ENCODE measurements at regions not wholly inside any gene's neighbourhood (a gene's known extent, or its start where the extent isn't known, plus 50 kb on each side); places are given as distances from the start of the nearest gene placed in this dataset.

DNA sequence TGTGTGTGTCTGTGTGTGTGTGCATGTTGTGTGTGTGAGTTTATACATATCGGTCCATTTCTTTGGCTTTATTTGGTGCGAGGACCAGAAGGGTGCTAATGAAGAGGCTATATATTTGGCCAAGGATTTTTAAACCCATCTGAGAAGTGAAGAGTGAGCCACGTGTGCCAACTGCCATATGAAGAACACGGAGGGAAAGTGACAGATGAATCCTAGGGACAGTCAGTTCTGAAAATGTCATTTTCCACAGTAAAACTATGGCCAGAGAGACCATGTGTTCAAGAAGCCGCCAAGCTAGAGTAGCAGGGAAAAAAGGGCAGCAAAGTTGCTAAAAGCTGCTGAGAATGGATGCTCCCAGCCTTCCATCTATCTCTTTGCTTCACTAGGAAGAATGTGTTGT is 297.3 kb upstream of the LMCD1 start:
- Histone ChIP-seq H3K4me3 (ENCODE audit: low read length) (no peak overlapping the region), H3K27me3 (ENCODE audit: control insufficient read depth, insufficient read depth, low read length) (no peaks in the 10 kb centered on the region), H3K4me2 (ENCODE audit: low read length) (no peak overlapping the region), H3K36me3 (ENCODE audit: insufficient read depth, low read length) (no peaks in the 10 kb centered on the region), H3K4me1 (ENCODE audit: control insufficient read depth, insufficient read depth, low read length) (no peaks in the 10 kb centered on the region), H3K9ac (ENCODE audit: low read depth, low read length) (no peak overlapping the region), H3K9me3 (replicated peaks; ENCODE audit: low read length) (no peaks in the 10 kb centered on the region)

DNA sequence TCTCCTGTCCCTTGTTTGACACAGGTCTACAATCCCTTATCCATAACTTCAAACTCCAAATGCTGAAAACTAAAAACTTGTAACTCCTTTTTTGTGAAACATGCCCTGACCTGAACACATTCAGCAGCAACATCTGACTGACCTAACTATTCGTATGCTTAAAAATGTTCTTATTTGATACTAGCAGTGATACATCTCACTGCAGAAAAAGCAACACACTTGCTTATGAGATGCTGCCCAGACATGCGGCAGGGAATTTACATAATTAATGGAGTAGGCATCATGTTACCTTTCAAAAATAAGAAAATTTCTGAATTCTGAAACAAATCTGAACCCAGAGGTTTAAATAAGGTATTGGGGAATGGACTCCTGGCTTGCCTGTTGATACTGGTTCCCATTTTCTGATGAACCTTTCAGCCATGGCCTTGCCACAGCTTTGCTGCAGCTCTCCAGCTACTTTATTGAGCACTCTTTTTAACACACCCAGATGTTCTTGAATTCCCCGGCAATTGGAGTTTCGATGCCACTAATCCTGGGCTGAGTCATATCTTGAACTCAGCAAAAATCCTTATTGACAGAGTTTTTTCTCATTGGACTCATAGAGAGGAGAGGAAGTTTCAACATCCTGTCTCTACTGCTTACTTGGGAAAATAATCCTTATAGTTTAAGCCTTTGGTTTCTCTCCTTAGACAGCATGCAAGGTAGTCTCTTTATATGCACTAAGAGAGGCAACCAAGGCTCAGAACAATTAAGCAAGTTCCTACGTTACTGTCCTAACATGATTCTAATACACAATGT is 296.6 kb upstream of the LMCD1 start:
- Histone ChIP-seq H3K4me1 (ENCODE audit: control insufficient read depth, insufficient read depth, low read length) (no peaks in the 10 kb centered on the region), H3K9ac (ENCODE audit: low read depth, low read length) (no peak overlapping the region), H3K36me3 (ENCODE audit: insufficient read depth, low read length) (no peaks in the 10 kb centered on the region), H3K4me3 (ENCODE audit: low read length) (no peak overlapping the region), H3K4me2 (ENCODE audit: low read length) (no peak overlapping the region), H3K27me3 (ENCODE audit: control insufficient read depth, insufficient read depth, low read length) (no peaks in the 10 kb centered on the region), H3K9me3 (replicated peaks; ENCODE audit: low read length) (no peaks in the 10 kb centered on the region)

DNA sequence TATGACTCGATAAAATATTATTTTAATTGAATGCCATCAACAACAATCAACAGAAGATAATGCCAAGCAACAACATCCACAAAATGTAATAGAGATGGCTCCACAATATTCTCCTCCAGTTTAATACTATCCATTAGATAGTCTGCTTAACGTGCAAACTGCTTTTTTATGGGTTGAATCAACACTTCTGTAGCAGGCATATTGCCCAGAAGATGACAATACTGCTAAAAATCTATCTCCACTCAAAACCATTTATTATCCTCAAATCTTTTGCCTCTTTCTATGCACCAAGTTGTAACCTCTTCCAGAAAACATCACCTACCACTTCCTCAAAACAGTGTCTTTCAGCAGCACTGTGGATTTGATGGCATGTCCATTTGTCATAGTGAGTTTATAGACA is 295.7 kb upstream of the LMCD1 start:
- Histone ChIP-seq H3K4me3 (ENCODE audit: low read length) (no peak overlapping the region), H3K9me3 (replicated peaks; ENCODE audit: low read length) (no peaks in the 10 kb centered on the region), H3K4me1 (ENCODE audit: control insufficient read depth, insufficient read depth, low read length) (peaks cover 6% of the 10 kb centered on the region), H3K36me3 (ENCODE audit: insufficient read depth, low read length) (no peaks in the 10 kb centered on the region), H3K4me2 (ENCODE audit: low read length) (no peak overlapping the region), H3K9ac (ENCODE audit: low read depth, low read length) (no peak overlapping the region), H3K27me3 (ENCODE audit: control insufficient read depth, insufficient read depth, low read length) (no peaks in the 10 kb centered on the region)

DNA sequence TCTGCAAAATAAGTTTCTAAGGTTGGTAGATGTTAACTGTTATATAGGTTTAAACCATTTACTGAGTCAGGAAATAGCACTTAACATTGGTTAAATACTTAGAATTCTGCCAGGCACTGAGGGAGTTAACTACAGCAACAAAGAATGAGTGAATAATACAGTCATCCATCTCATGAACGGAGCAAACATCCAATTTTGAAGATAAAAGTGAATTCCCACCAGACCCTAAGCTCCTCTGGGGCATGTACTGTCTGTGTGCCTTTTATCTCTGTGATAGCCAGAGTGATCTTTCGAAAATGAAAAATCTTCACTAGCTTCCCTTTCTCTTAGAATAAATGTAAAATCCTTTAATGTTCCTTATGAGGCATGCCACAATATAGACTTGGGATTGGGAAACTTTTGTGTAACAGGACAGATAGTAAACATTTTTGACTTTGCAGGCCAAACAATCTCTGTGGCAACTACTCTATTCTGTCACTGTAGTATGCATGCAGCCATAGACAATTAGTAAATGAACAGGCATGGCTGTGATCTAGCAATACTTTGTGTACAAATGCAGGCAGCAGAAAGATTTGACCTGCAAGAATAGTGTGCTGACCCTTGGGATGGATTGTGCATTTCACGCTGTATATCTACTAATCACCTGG is 294.5 kb upstream of the LMCD1 start:
- H3K4me3 ChIP-seq (ENCODE audit: low read length), result no peak overlapping the region
- no peak overlapping the region for H3K4me2 ChIP-seq (ENCODE audit: low read length)
- H3K36me3 ChIP-seq (ENCODE audit: insufficient read depth, low read length), result no peaks in the 10 kb centered on the region
- H3K9ac ChIP-seq (ENCODE audit: low read depth, low read length), result no peak overlapping the region
- H3K4me1 ChIP-seq (ENCODE audit: control insufficient read depth, insufficient read depth, low read length), result peaks cover 14% of the 10 kb centered on the region
- H3K9me3 ChIP-seq (replicated peaks; ENCODE audit: low read length), result no peaks in the 10 kb centered on the region
- no peaks in the 10 kb centered on the region for H3K27me3 ChIP-seq (ENCODE audit: control insufficient read depth, insufficient read depth, low read length)

DNA sequence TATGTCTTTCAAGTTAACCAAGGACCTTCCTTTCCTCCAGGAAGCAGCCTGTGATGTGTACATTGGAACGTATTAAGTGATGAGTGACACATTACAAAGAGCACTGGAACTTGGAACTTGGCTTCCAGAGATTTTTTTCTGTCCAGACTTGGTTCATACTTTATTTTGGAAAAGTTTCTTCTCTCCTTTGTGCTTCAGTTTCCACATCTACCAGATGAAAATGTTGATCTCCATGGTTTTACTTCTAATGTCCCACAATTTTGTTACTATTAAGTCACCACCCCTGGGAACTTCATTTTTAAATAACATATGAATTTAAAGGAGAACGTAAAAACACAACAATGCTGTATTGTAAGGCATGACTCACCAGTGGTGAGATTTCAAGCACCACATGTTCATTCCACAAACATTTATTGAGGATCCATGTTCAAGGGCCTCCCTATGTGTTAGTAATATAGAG is 290.7 kb upstream of the LMCD1 start:
- H3K27me3 ChIP-seq (ENCODE audit: control insufficient read depth, insufficient read depth, low read length), result no peaks in the 10 kb centered on the region
- H3K4me3 ChIP-seq (ENCODE audit: low read length), result no peak overlapping the region
- peaks cover 14% of the 10 kb centered on the region for H3K4me1 ChIP-seq (ENCODE audit: control insufficient read depth, insufficient read depth, low read length)
- no peaks in the 10 kb centered on the region for H3K36me3 ChIP-seq (ENCODE audit: insufficient read depth, low read length)
- peak overlapping the region; percentile 13 for H3K4me2 ChIP-seq (ENCODE audit: low read length)
- no peaks in the 10 kb centered on the region for H3K9me3 ChIP-seq (replicated peaks; ENCODE audit: low read length)
- H3K9ac ChIP-seq (ENCODE audit: low read depth, low read length), result no peak overlapping the region

DNA sequence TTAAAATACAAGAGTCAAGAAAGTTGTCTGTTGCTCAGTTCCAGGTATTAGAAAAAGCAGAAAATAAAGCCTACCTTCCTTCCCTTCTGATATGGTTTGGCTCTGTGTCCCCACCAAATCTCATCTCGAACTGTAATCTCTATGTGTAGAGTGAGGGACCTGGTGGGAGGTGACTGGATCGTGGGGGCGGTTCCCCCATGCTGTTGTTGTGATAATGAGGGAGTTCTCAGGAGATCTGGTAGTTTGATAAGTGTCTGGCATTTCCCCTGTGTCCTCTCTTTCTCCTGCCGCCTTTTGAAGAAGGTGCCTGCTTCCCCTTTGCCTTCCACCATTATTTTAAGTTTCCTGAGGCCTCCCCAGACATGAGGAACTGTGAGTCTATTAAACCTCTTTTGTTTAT is 288.8 kb upstream of the LMCD1 start:
- Histone ChIP-seq H3K4me1 (ENCODE audit: control insufficient read depth, insufficient read depth, low read length) (peaks cover 14% of the 10 kb centered on the region), H3K9me3 (replicated peaks; ENCODE audit: low read length) (no peaks in the 10 kb centered on the region), H3K4me3 (ENCODE audit: low read length) (no peak overlapping the region), H3K27me3 (ENCODE audit: control insufficient read depth, insufficient read depth, low read length) (no peaks in the 10 kb centered on the region), H3K4me2 (ENCODE audit: low read length) (no peak overlapping the region), H3K36me3 (ENCODE audit: insufficient read depth, low read length) (no peaks in the 10 kb centered on the region), H3K9ac (ENCODE audit: low read depth, low read length) (no peak overlapping the region)

DNA sequence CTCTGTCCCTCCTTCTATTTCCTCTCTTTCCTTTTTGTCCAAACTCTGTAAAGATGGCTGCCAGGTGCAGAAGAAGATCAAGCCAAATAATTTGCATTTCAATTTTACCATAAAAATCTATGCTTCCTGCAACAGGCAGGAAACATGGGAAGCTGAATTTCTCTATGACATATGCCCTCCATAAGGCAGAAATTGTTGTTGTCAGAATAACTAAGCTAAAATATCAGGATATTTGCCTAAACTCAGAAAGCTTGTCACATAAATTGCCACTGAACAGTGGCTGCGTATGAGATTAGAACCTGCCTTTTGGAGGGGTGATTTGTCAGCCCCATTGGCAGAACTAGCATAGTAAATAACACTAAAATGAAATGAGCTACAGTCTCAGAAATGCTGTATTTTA is 288.3 kb upstream of the LMCD1 start:
- Histone ChIP-seq H3K27me3 (ENCODE audit: control insufficient read depth, insufficient read depth, low read length) (no peaks in the 10 kb centered on the region), H3K9ac (ENCODE audit: low read depth, low read length) (no peak overlapping the region), H3K4me3 (ENCODE audit: low read length) (no peak overlapping the region), H3K36me3 (ENCODE audit: insufficient read depth, low read length) (no peaks in the 10 kb centered on the region), H3K4me1 (ENCODE audit: control insufficient read depth, insufficient read depth, low read length) (peaks cover 14% of the 10 kb centered on the region), H3K4me2 (ENCODE audit: low read length) (no peak overlapping the region), H3K9me3 (replicated peaks; ENCODE audit: low read length) (no peaks in the 10 kb centered on the region)

DNA sequence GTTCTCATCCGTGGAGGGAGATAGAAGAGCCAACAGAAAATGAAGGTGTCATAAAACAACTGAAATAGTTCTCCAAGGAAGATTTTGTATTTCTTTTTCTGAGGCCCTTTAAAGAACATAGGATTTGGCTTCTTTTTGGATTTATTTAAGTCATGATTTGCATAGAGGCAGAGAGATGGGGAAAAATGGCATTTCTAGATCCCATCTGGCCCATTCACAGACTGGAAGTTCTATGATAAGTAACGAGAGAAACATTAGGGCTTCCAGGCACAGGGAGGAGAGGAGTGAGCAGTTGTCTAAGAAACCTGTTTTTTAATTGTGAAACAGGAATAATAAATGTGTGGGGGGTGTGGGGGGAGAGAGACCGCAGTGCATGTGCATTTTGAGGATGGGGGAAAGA is 285.8 kb upstream of the LMCD1 start:
- H3K36me3 ChIP-seq (ENCODE audit: insufficient read depth, low read length), result no peaks in the 10 kb centered on the region
- no peak overlapping the region for H3K9ac ChIP-seq (ENCODE audit: low read depth, low read length)
- peaks cover 9% of the 10 kb centered on the region for H3K4me1 ChIP-seq (ENCODE audit: control insufficient read depth, insufficient read depth, low read length)
- H3K4me2 ChIP-seq (ENCODE audit: low read length), result no peak overlapping the region
- H3K4me3 ChIP-seq (ENCODE audit: low read length), result no peak overlapping the region
- H3K9me3 ChIP-seq (replicated peaks; ENCODE audit: low read length), result no peaks in the 10 kb centered on the region
- no peaks in the 10 kb centered on the region for H3K27me3 ChIP-seq (ENCODE audit: control insufficient read depth, insufficient read depth, low read length)

DNA sequence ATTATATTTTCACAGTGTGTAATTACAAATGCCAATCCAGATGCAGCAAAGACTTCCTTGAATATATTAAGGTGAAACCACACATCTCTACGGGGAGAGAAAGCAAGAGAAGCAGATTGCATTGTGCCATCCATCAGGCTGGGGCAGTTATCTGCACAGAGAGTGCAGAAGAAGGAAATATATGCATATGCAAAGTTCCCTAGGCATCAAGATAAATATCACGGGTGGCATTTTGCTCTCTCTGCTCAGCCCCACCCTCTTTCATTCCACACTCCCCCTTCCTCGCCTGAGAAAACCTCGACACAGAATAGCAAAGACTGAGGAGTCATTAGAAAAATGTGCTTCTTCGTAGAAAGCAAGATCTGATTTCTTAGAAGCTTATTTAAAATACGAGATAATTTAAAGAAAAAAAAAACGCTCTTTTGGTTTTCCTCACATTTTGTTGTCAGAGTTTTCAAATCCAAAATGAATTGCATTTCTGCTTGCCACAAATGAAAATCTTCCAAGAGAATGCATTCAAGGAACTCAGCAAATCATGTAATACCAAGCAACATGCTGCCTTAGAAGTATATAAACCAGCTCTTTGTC is 283.2 kb upstream of the LMCD1 start:
- Histone ChIP-seq H3K4me1 (ENCODE audit: control insufficient read depth, insufficient read depth, low read length) (no peaks in the 10 kb centered on the region), H3K9ac (ENCODE audit: low read depth, low read length) (no peak overlapping the region), H3K9me3 (replicated peaks; ENCODE audit: low read length) (no peaks in the 10 kb centered on the region), H3K36me3 (ENCODE audit: insufficient read depth, low read length) (no peaks in the 10 kb centered on the region), H3K4me3 (ENCODE audit: low read length) (no peak overlapping the region), H3K27me3 (ENCODE audit: control insufficient read depth, insufficient read depth, low read length) (no peaks in the 10 kb centered on the region), H3K4me2 (ENCODE audit: low read length) (no peak overlapping the region)

DNA sequence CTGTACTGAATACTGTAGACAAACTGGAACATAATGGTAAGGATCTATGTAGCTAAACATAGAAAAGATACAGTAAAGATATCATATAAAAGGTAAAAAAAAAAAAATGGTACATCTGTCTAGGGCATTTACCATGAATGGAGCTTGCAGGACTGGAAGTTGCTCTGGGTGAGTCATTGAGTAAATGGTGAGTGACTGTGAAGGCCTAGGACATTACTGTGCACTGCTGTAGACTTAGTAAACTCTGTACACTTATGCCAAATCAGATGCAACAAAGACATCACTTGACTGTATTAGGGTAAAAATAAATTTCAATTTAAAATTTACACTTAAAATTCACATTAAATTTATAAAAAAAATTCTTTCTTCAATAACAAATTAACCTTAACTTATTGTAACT is 281.3 kb upstream of the LMCD1 start:
- no peaks in the 10 kb centered on the region for H3K36me3 ChIP-seq (ENCODE audit: insufficient read depth, low read length)
- H3K9me3 ChIP-seq (replicated peaks; ENCODE audit: low read length), result no peaks in the 10 kb centered on the region
- H3K9ac ChIP-seq (ENCODE audit: low read depth, low read length), result no peak overlapping the region
- H3K4me2 ChIP-seq (ENCODE audit: low read length), result no peak overlapping the region
- H3K4me3 ChIP-seq (ENCODE audit: low read length), result no peak overlapping the region
- H3K4me1 ChIP-seq (ENCODE audit: control insufficient read depth, insufficient read depth, low read length), result no peaks in the 10 kb centered on the region
- no peaks in the 10 kb centered on the region for H3K27me3 ChIP-seq (ENCODE audit: control insufficient read depth, insufficient read depth, low read length)

DNA sequence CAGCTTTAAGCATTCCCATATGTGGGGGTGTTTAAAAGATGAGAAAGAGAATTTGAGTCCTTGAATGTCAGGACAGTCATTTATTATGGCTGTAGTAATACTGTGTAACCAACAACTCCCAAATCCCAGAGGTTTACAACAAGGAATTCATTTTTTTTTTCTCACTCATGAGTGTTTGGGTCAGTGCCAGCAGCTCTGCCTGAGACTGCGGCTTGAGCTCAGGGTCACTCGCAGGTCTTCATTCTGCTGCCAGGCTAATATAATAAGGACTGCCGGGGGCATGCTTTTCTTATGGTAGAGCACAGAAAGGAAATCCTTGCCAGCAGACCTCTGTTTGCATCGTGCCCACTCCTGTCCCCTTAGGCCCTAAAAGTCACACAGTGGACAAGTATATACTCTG is 277.9 kb upstream of the LMCD1 start:
- Histone ChIP-seq H3K9ac (ENCODE audit: low read depth, low read length) (no peak overlapping the region), H3K27me3 (ENCODE audit: control insufficient read depth, insufficient read depth, low read length) (no peaks in the 10 kb centered on the region), H3K36me3 (ENCODE audit: insufficient read depth, low read length) (no peaks in the 10 kb centered on the region), H3K4me3 (ENCODE audit: low read length) (no peak overlapping the region), H3K4me1 (ENCODE audit: control insufficient read depth, insufficient read depth, low read length) (no peaks in the 10 kb centered on the region), H3K9me3 (replicated peaks; ENCODE audit: low read length) (no peaks in the 10 kb centered on the region), H3K4me2 (ENCODE audit: low read length) (no peak overlapping the region)
